CD8-positive, alpha-beta memory T cell (primary cell): ENCODE measurements at regions not wholly inside any gene's neighbourhood (a gene's known extent, or its start where the extent isn't known, plus 50 kb on each side); places are given as distances from the start of the nearest gene placed in this dataset.
"Not testable (repeated sequence)": the region's sequence is repeated elsewhere in the genome, so short reads cannot be mapped to it uniquely, and the experiment has no call there.

ENCODE experiments used
- CTCF ChIA-PET: fragments of 350-600 bp; sonication (Branson Sonifier 250); formaldehyde crosslinking; loops from one replicate; lab custom pipeline; 2021; ENCODE audit warnings: antibody characterized with exemption; lab: Charles Lee
- POLR2A ChIA-PET: fragments of 350-600 bp; sonication (Branson Sonifier 250); formaldehyde crosslinking; loops from one replicate; lab custom pipeline; 2021; ENCODE audit warnings: antibody characterized with exemption; lab: Charles Lee
- DNase-seq, 5 donors: peaks; one replicate each; pipeline versions ENCODE4 v3.0.0 to v3.0.0-alpha.2; 2020 to 2022; ENCODE audit warnings: mixed read lengths in 1 of 5
- H3K27ac ChIP-seq: one replicate; pipeline ENCODE4 v1.7.0; 2013; ENCODE audit warnings: low read depth, mild to moderate bottlenecking, low read length, moderate library complexity
- H3K27me3 ChIP-seq: 2 replicates; pipeline ENCODE4 v1.7.0; 2013; ENCODE audit warnings: low read length, mild to moderate bottlenecking; ENCODE audit not compliant: insufficient read depth, poor library complexity, severe bottlenecking
- H3K36me3 ChIP-seq: 2 replicates; pipeline ENCODE4 v1.7.0; 2013; ENCODE audit warnings: mild to moderate bottlenecking, low read length, moderate library complexity; ENCODE audit not compliant: insufficient read depth
- H3K4me1 ChIP-seq: 2 replicates; pipeline ENCODE4 v1.7.0; 2013; ENCODE audit warnings: mild to moderate bottlenecking, low read length, moderate library complexity; ENCODE audit not compliant: insufficient read depth
- H3K4me3 ChIP-seq: 2 replicates; pipeline ENCODE4 v1.7.0; 2013; ENCODE audit warnings: mild to moderate bottlenecking, low read length
- H3K9me3 ChIP-seq: 2 replicates; pipeline ENCODE4 v1.7.0; 2013; ENCODE audit warnings: mild to moderate bottlenecking, low read length
- H3K27ac Mint-ChIP-seq, 8 donors: one replicate each; pipeline ENCODE4 v1.8.0; 2020 to 2021; ENCODE audit warnings: mixed read lengths in 8 of 8, mild to moderate bottlenecking in 6 of 8, inconsistent platforms in 3 of 8, moderate library complexity in 3 of 8
- H3K27me3 Mint-ChIP-seq, 2 donors: one replicate each; pipeline ENCODE4 v1.8.0; 2020 to 2021; ENCODE audit warnings: mixed read lengths in 2 of 2, mild to moderate bottlenecking in 1 of 2, moderate library complexity in 1 of 2
- H3K36me3 Mint-ChIP-seq, 3 donors: one replicate each; pipeline ENCODE4 v1.8.0; 2020 to 2021; ENCODE audit warnings: mixed read lengths in 3 of 3, inconsistent platforms in 1 of 3, mild to moderate bottlenecking in 1 of 3
- H3K4me1 Mint-ChIP-seq, 3 donors: one replicate each; pipeline ENCODE4 v1.8.0; 2020 to 2021; ENCODE audit warnings: mixed read lengths in 3 of 3, inconsistent platforms in 1 of 3, mild to moderate bottlenecking in 1 of 3
- H3K4me3 Mint-ChIP-seq, 7 donors: one replicate each; pipeline ENCODE4 v1.8.0; 2020 to 2021; ENCODE audit warnings: mixed read lengths in 7 of 7, mild to moderate bottlenecking in 6 of 7, moderate library complexity in 4 of 7, inconsistent platforms in 2 of 7
- H3K9me3 Mint-ChIP-seq, 5 donors: one replicate each; pipeline ENCODE4 v1.8.0; 2020 to 2022; ENCODE audit warnings: mixed read lengths in 5 of 5, mild to moderate bottlenecking in 3 of 5, moderate library complexity in 2 of 5, inconsistent platforms in 1 of 5

DNA sequence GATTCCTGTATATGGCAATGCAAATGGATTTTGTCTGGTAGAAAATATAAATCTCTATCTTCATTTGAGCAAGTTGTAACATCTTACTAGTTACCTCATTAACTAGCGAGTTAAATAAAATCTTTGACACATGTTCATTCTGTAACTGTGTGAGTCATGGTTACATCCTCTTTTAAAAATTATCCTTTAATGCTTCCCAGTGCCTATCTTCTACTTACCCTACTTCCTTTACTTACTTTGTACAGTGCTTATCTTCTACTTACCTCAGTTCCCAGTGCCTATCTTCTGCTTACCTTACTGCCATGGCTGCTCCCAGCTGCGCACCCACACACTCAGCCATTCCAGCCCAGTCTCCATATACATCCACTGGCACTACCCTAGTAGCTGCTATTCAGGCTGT lies 71.9 kb upstream of the GOLGA8B start:
- Mint-ChIP-seq H3K4me3 (no peak overlapping the region), H3K27ac (no peak overlapping the region), H3K4me1 (peaks cover 2 to 5% (median 4%) of the 10 kb centered on the region in 3 donors), H3K9me3 (no peaks in the 10 kb centered on the region), H3K36me3 (no peaks in the 10 kb centered on the region), H3K27me3 (peaks cover 15 to 49% of the 10 kb centered on the region in 2 donors)
- no peak overlapping the region for H3K27ac ChIP-seq
- H3K4me3 ChIP-seq: no peak overlapping the region
- no peaks in the 10 kb centered on the region for H3K27me3 ChIP-seq
- DNase-seq: no peak
- CTCF ChIA-PET: interaction anchor here (1.2 kb wide), 1 partner anchor 9 kb away, joined by 3 read pairs; no protein-coding TSS in a partner anchor
- H3K36me3 ChIP-seq: no peaks in the 10 kb centered on the region
- POLR2A ChIA-PET: no interaction called here
- no peaks in the 10 kb centered on the region for H3K4me1 ChIP-seq
- no peaks in the 10 kb centered on the region for H3K9me3 ChIP-seq

DNA sequence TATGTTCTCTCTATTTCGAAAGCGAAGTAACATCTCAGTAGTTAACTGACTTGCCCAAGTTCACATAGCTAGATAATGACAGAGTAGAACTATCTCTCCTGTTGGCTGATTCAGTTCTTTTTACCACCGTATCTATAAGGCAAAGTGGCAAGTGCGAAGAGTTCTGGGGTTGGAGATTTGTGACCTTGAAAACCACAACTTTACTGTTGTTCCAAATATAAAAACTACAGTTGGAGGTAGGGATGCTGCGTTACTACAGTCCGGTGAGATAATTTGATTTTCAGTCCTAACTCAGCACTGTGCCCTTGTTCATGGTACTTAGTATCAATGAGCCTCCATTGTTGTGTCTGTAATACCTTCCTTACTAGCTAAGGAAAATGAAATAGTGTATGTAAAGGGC lies 71.2 kb upstream of the GOLGA8B start:
- Mint-ChIP-seq H3K4me1 (peaks cover 2 to 5% (median 4%) of the 10 kb centered on the region in 3 donors), H3K9me3 (no peaks in the 10 kb centered on the region), H3K27me3 (peaks cover 12 to 49% of the 10 kb centered on the region in 2 donors), H3K4me3 (no peak overlapping the region), H3K27ac (no peak overlapping the region), H3K36me3 (no peaks in the 10 kb centered on the region)
- no peaks in the 10 kb centered on the region for H3K4me1 ChIP-seq
- POLR2A ChIA-PET: no interaction called here
- no peaks in the 10 kb centered on the region for H3K36me3 ChIP-seq
- peak overlapping the region; percentile 38 for H3K27ac ChIP-seq
- no peaks in the 10 kb centered on the region for H3K9me3 ChIP-seq
- H3K4me3 ChIP-seq: no peak overlapping the region
- no peak for DNase-seq
- no peaks in the 10 kb centered on the region for H3K27me3 ChIP-seq
- CTCF ChIA-PET: interaction anchor here (1.2 kb wide), 1 partner anchor 9 kb away, joined by 3 read pairs; no protein-coding TSS in a partner anchor

- H3K36me3 Mint-ChIP-seq: no peaks in the 10 kb centered on the region
- POLR2A ChIA-PET: no interaction called here
- no peak for DNase-seq
Measured at GRCh38 chr15:34653992-34654391, 70.5 kb upstream of the GOLGA8B start.

DNA sequence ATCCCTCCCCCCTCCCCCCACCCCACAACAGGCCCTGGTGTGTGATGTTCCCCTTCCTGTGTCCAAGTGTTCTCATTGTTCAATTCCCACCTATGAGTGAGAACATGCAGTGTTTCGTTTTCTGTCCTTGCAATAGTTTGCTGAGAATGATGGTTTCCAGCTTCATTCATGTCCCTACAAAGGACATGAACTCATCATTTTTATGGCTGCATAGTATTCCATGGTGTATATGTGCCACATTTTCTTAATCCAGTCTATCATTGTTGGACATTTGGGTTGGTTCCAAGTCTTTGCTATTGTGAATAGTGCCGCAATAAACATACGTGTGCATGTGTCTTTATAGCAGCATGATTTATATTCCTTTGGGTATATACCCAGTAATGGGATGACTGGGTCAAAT lies 69.9 kb upstream of the GOLGA8B start:
- H3K9me3 Mint-ChIP-seq, H3K27me3 ChIP-seq, H3K4me3 ChIP-seq, H3K9me3 ChIP-seq, H3K4me3 Mint-ChIP-seq, H3K27ac Mint-ChIP-seq, H3K36me3 ChIP-seq, POLR2A ChIA-PET, DNase-seq, CTCF ChIA-PET, H3K36me3 Mint-ChIP-seq, H3K4me1 Mint-ChIP-seq, H3K4me1 ChIP-seq: not testable (repeated sequence)
- peaks cover 10 to 43% of the 10 kb centered on the region in 2 donors for H3K27me3 Mint-ChIP-seq
- peak overlapping the region; percentile 21 for H3K27ac ChIP-seq

More at GRCh38 chr15:34653992-34654391, 70.5 kb upstream of the GOLGA8B start:
- no peaks in the 10 kb centered on the region for H3K9me3 Mint-ChIP-seq
- H3K4me1 Mint-ChIP-seq: peaks cover 2 to 5% (median 4%) of the 10 kb centered on the region in 3 donors
- Histone ChIP-seq H3K27me3 (no peaks in the 10 kb centered on the region), H3K4me1 (no peaks in the 10 kb centered on the region), H3K27ac (peak overlapping the region; percentile 21), H3K9me3 (no peaks in the 10 kb centered on the region), H3K4me3 (no peak overlapping the region), H3K36me3 (no peaks in the 10 kb centered on the region)
- CTCF ChIA-PET: no interaction called here
- H3K4me3 Mint-ChIP-seq: no peak overlapping the region
- H3K27me3 Mint-ChIP-seq: peaks cover 10 to 46% of the 10 kb centered on the region in 2 donors
- no peak overlapping the region for H3K27ac Mint-ChIP-seq

- Mint-ChIP-seq H3K9me3 (no peaks in the 10 kb centered on the region), H3K36me3 (no peaks in the 10 kb centered on the region), H3K4me1 (peaks cover 2 to 5% (median 4%) of the 10 kb centered on the region in 3 donors), H3K27me3 (peaks cover 9 to 40% of the 10 kb centered on the region in 2 donors), H3K27ac (no peak overlapping the region), H3K4me3 (no peak overlapping the region)
- no peaks in the 10 kb centered on the region for H3K36me3 ChIP-seq
- no peaks in the 10 kb centered on the region for H3K4me1 ChIP-seq
- no peak overlapping the region for H3K4me3 ChIP-seq
- ChIA-PET POLR2A (no interaction called here), CTCF (no interaction called here)
- DNase-seq: no peak
- no peaks in the 10 kb centered on the region for H3K27me3 ChIP-seq
- H3K27ac ChIP-seq: peak overlapping the region; percentile 24
- no peaks in the 10 kb centered on the region for H3K9me3 ChIP-seq
Measured at GRCh38 chr15:34652726-34653033, 69.2 kb upstream of the GOLGA8B start.

DNA sequence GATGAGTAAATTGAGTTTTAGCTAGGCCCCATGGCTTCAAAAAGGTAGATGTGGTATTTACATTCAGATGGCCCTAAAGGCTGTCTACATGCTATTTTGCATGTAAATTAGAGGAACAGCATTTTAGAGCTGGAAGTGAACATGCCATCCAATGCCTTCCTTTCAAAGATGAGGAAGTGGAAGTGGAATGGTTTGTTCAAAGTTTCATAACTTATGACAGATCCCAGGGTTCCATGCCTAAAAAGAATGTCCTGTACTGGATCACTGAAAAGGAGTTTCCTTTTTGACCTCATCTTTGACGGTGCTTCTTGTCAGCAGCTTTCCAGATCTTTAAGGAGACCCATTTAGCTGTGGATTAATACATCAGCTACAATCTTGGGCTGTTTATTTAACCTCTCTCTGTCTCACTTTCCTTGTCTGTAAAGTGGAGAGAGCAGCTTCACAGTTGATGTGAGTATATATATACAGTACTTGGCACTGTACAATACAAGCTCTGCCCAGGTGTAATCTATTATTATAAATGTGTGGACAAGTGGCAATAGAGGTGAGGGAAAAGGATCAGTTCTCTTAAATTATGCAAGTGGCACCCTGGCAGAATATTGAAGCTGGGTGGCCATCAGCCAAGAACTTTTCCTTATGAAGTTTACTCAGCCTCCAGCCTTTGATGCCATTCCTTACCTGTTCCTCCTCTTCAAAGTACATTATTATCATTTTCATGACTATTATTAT lies 68.7 kb upstream of the GOLGA8B start:
- no peaks in the 10 kb centered on the region for H3K4me1 ChIP-seq
- H3K4me3 ChIP-seq: no peak overlapping the region
- ChIA-PET POLR2A (no interaction called here), CTCF (no interaction called here)
- H3K9me3 ChIP-seq: no peaks in the 10 kb centered on the region
- peaks cover 2 to 5% (median 4%) of the 10 kb centered on the region in 3 donors for H3K4me1 Mint-ChIP-seq
- no peaks in the 10 kb centered on the region for H3K9me3 Mint-ChIP-seq
- no peaks in the 10 kb centered on the region for H3K27me3 ChIP-seq
- no peak overlapping the region for H3K4me3 Mint-ChIP-seq
- no peak for DNase-seq
- H3K36me3 Mint-ChIP-seq: no peaks in the 10 kb centered on the region
- H3K27ac ChIP-seq: peak overlapping the region; percentile 24
- peaks cover 8 to 37% of the 10 kb centered on the region in 2 donors for H3K27me3 Mint-ChIP-seq
- no peaks in the 10 kb centered on the region for H3K36me3 ChIP-seq
- no peak overlapping the region for H3K27ac Mint-ChIP-seq

- H3K27me3 ChIP-seq: no peaks in the 10 kb centered on the region
- Mint-ChIP-seq H3K27ac (no peak overlapping the region), H3K27me3 (peaks cover 0 to 36% of the 10 kb centered on the region in 2 donors), H3K9me3 (no peaks in the 10 kb centered on the region), H3K36me3 (no peaks in the 10 kb centered on the region), H3K4me3 (no peak overlapping the region), H3K4me1 (peaks cover 2 to 5% (median 4%) of the 10 kb centered on the region in 3 donors)
- no peaks in the 10 kb centered on the region for H3K4me1 ChIP-seq
- no peak for DNase-seq
- no peaks in the 10 kb centered on the region for H3K9me3 ChIP-seq
- ChIA-PET CTCF (no interaction called here), POLR2A (no interaction called here)
- no peak overlapping the region for H3K4me3 ChIP-seq
- H3K27ac ChIP-seq: no peak overlapping the region
- H3K36me3 ChIP-seq: no peaks in the 10 kb centered on the region
Measured at GRCh38 chr15:34650177-34650576, 66.7 kb upstream of the GOLGA8B start.

- Histone ChIP-seq H3K9me3 (no peaks in the 10 kb centered on the region), H3K4me3 (no peak overlapping the region), H3K36me3 (no peaks in the 10 kb centered on the region), H3K27ac (no peak overlapping the region), H3K27me3 (no peaks in the 10 kb centered on the region), H3K4me1 (no peaks in the 10 kb centered on the region)
- Mint-ChIP-seq H3K4me3 (no peak overlapping the region), H3K9me3 (peaks cover 0 to 3% (median 0%) of the 10 kb centered on the region in 5 donors), H3K27ac (no peak overlapping the region), H3K36me3 (no peaks in the 10 kb centered on the region), H3K4me1 (peaks cover 2 to 5% (median 4%) of the 10 kb centered on the region in 3 donors), H3K27me3 (peaks cover 4 to 41% of the 10 kb centered on the region in 2 donors)
- ChIA-PET CTCF (no interaction called here), POLR2A (no interaction called here)
- DNase-seq: no peak
Measured at GRCh38 chr15:34648294-34648631, 64.8 kb upstream of the GOLGA8B start.
